H1 (cell line): ENCODE measurements at regions not wholly inside any gene's neighbourhood (a gene's known extent, or its start where the extent isn't known, plus 50 kb on each side); places are given as distances from the start of the nearest gene placed in this dataset.

Experiments
- CTCF ChIA-PET: fragments of 300-600 bp; sonication (Branson Sonifier 250); formaldehyde crosslinking; loops from one replicate; lab custom pipeline; 2021; ENCODE audit not compliant: partially characterized antibody; lab: Charles Lee
- POLR2A ChIA-PET: fragments of 300-600 bp; sonication (Branson Sonifier 250); formaldehyde crosslinking; loops from one replicate; lab custom pipeline; 2021; ENCODE audit warnings: inconsistent platforms; ENCODE audit not compliant: partially characterized antibody; lab: Charles Lee
- DNase-seq, 2 experiments: peaks; one replicate each; pipeline versions ENCODE4 v3.0.0 to v3.0.0-alpha.2; 2010 to 2022; ENCODE audit warnings: low spot score in 2 of 2, low read depth in 1 of 2, mixed read lengths in 1 of 2
- FAIRE-seq: peaks from 2 replicates; lab custom pipeline; 2011; peaks lifted over from hg19 to GRCh38; lab: Jason Lieb, UNC
- H2AFZ ChIP-seq: 2 replicates; pipeline ENCODE4 v1.8.1; 2012; ENCODE audit warnings: low read length, inconsistent platforms
- H2AK5ac ChIP-seq: 2 replicates; pipeline ENCODE4 v1.6.1; 2013; ENCODE audit warnings: low read depth, low read length
- H2BK120ac ChIP-seq: replicated peaks from 2 replicates; pipeline ENCODE3; 2013; ENCODE audit warnings: low read depth, low read length, inconsistent platforms
- H2BK12ac ChIP-seq: 2 replicates; pipeline ENCODE4 v1.6.1; 2013; ENCODE audit warnings: low read depth, low read length
- H2BK15ac ChIP-seq: 2 replicates; pipeline ENCODE4 v1.6.1; 2013; ENCODE audit warnings: low read length
- H2BK20ac ChIP-seq: 2 replicates; pipeline ENCODE4 v1.6.1; 2013; ENCODE audit warnings: low read length
- H2BK5ac ChIP-seq: 2 replicates; pipeline ENCODE4 v1.6.1; 2013; ENCODE audit warnings: low read depth, low read length
- H3K14ac ChIP-seq: 2 replicates; pipeline ENCODE4 v1.6.1; 2013; ENCODE audit warnings: inconsistent platforms; ENCODE audit not compliant: insufficient read length
- H3K18ac ChIP-seq: 2 replicates; pipeline ENCODE4 v1.6.1; 2013; ENCODE audit warnings: low read length; ENCODE audit errors: extremely low read depth
- H3K23ac ChIP-seq: 2 replicates; pipeline ENCODE4 v1.6.1; 2013; ENCODE audit warnings: inconsistent platforms; ENCODE audit not compliant: insufficient read length
- H3K23me2 ChIP-seq: 2 replicates; pipeline ENCODE4 v1.6.1; 2013; ENCODE audit warnings: low read depth, low read length
- H3K27ac ChIP-seq: 2 replicates; pipeline ENCODE4 v1.6.1; 2011; ENCODE audit warnings: low read depth, low read length, inconsistent platforms
- H3K27me3 ChIP-seq, 4 experiments: replicated peaks in 1 of 4; 1 replicate in 1 of 4; 2 replicates in 3 of 4; pipeline versions ENCODE4 v1.6.1 to v1.8.1; 2011 to 2013; ENCODE audit warnings: low read length in 3 of 4, mild to moderate bottlenecking in 3 of 4, inconsistent platforms in 2 of 4, mixed read lengths in 2 of 4, moderate library complexity in 1 of 4; ENCODE audit not compliant: control insufficient read depth in 3 of 4, insufficient read depth in 3 of 4; ENCODE audit errors: extremely low read depth in 1 of 4
- H3K36me3 ChIP-seq, 4 experiments: 2 replicates each; pipeline versions ENCODE4 v1.6.1 to v1.8.1; 2011 to 2013; ENCODE audit warnings: mild to moderate bottlenecking in 4 of 4, low read length in 3 of 4, moderate library complexity in 2 of 4, control low read depth in 1 of 4, inconsistent platforms in 1 of 4; ENCODE audit not compliant: insufficient read depth in 4 of 4, control insufficient read depth in 2 of 4
- H3K4ac ChIP-seq: replicated peaks from 2 replicates; pipeline ENCODE3; 2013; ENCODE audit warnings: low read length, low read depth, mixed read lengths, inconsistent platforms; ENCODE audit not compliant: insufficient read length
- H3K4me1 ChIP-seq, 4 experiments: replicated peaks in 1 of 4; 1 replicate in 1 of 4; 2 replicates in 3 of 4; pipeline versions ENCODE4 v1.6.1 to v1.8.1; 2011 to 2013; ENCODE audit warnings: low read length in 3 of 4, inconsistent platforms in 2 of 4, mixed read lengths in 1 of 4; ENCODE audit not compliant: insufficient read depth in 4 of 4, control insufficient read depth in 3 of 4
- H3K4me2 ChIP-seq, 2 experiments: 2 replicates each; pipeline versions ENCODE4 v1.6.1 to v1.8.1; 2011 to 2013; ENCODE audit warnings: low read depth in 2 of 2, low read length in 2 of 2, control low read depth in 1 of 2, inconsistent platforms in 1 of 2, mild to moderate bottlenecking in 1 of 2; ENCODE audit not compliant: insufficient read depth in 1 of 2
- H3K4me3 ChIP-seq, 4 experiments: fragments of 200-600, 300-600 bp in 1 of 4; sonication (generic), shearing (Covaris generic), sonication (Bioruptor Twin) in 1 of 4; 2 replicates each; pipeline versions ENCODE4 v1.5.1 to v1.8.1; 2011 to 2016; ENCODE audit warnings: low read length in 4 of 4, low read depth in 3 of 4, control low read depth in 2 of 4, inconsistent platforms in 2 of 4, mild to moderate bottlenecking in 2 of 4, mixed read lengths in 1 of 4, moderate library complexity in 1 of 4; ENCODE audit not compliant: insufficient read depth in 2 of 4; ENCODE audit errors: extremely low read depth in 1 of 4
- H3K56ac ChIP-seq: replicated peaks from 2 replicates; pipeline ENCODE3; 2013; ENCODE audit warnings: low read depth, mild to moderate bottlenecking, mixed read lengths, low read length, inconsistent platforms; ENCODE audit not compliant: insufficient read length
- H3K79me1 ChIP-seq: 2 replicates; pipeline ENCODE4 v1.6.1; 2013; ENCODE audit warnings: low read depth, low read length, control low read depth
- H3K79me2 ChIP-seq, 2 experiments: 2 replicates each; pipeline versions ENCODE4 v1.6.1 to v1.8.1; 2012 to 2013; ENCODE audit warnings: low read length in 2 of 2, mild to moderate bottlenecking in 2 of 2, inconsistent platforms in 1 of 2; ENCODE audit not compliant: insufficient read depth in 2 of 2, control insufficient read depth in 1 of 2
- H3K9ac ChIP-seq, 4 experiments: replicated peaks in 1 of 4; 1 replicate in 1 of 4; 2 replicates in 3 of 4; pipeline versions ENCODE4 v1.6.1 to v1.8.1; 2011 to 2013; ENCODE audit warnings: low read depth in 3 of 4, low read length in 3 of 4, control low read depth in 2 of 4, mild to moderate bottlenecking in 2 of 4, moderate library complexity in 2 of 4, inconsistent platforms in 1 of 4; ENCODE audit errors: extremely low read depth in 1 of 4
- H3K9me3 ChIP-seq, 2 experiments: 2 replicates each; pipeline versions ENCODE4 v1.6.1 to v1.8.1; 2012 to 2013; ENCODE audit warnings: mild to moderate bottlenecking in 2 of 2, moderate library complexity in 2 of 2, control low read depth in 1 of 2, inconsistent platforms in 1 of 2, low read depth in 1 of 2, low read length in 1 of 2, mixed read lengths in 1 of 2; ENCODE audit not compliant: insufficient read depth in 2 of 2
- H4K20me1 ChIP-seq, 2 experiments: replicated peaks in 1 of 2; 2 replicates each; pipeline versions ENCODE3 to v1.8.1; 2011 to 2013; ENCODE audit warnings: inconsistent platforms in 2 of 2, low read length in 2 of 2, mild to moderate bottlenecking in 1 of 2; ENCODE audit not compliant: insufficient read depth in 2 of 2, control insufficient read depth in 1 of 2
- H4K5ac ChIP-seq: 2 replicates; pipeline ENCODE4 v1.6.1; 2013; ENCODE audit warnings: low read length, low read depth, mixed read lengths, inconsistent platforms; ENCODE audit not compliant: insufficient read length
- H4K8ac ChIP-seq: 2 replicates; pipeline ENCODE4 v1.8.0; 2013; ENCODE audit warnings: mild to moderate bottlenecking, moderate library complexity, low read length, inconsistent platforms; ENCODE audit not compliant: insufficient read depth; ENCODE audit errors: extremely low read depth
- H4K91ac ChIP-seq: replicated peaks from 2 replicates; pipeline ENCODE3; 2013; ENCODE audit warnings: low read length, mixed read lengths, inconsistent platforms; ENCODE audit not compliant: insufficient read length
- CBX8 ChIP-seq: fragments of 300-800, 300-1000 bp; sonication (generic); IDR thresholded peaks from 2 replicates; pipeline ENCODE4 v1.7.1; 2016; ENCODE audit warnings: low read depth, low read length, borderline replicate concordance
- JUND ChIP-seq: IDR thresholded peaks from 2 replicates; pipeline ENCODE4 v1.6.1; 2011; ENCODE audit warnings: mild to moderate bottlenecking, improper control_type of control experiment, low read length
- KDM1A ChIP-seq: fragments of 200-600, 300-600 bp; sonication (generic); IDR thresholded peaks from 2 replicates; pipeline ENCODE4 v1.7.1; 2016; ENCODE audit warnings: mild to moderate bottlenecking, low read length, borderline replicate concordance
- NANOG ChIP-seq: IDR thresholded peaks from 2 replicates; pipeline ENCODE4 v1.6.1; 2011; ENCODE audit warnings: low read length, low read depth, mild to moderate bottlenecking, inconsistent platforms; ENCODE audit not compliant: insufficient read depth, poor library complexity, severe bottlenecking
- NRF1 ChIP-seq: IDR thresholded peaks from 2 replicates; pipeline ENCODE4 v1.6.1; 2011; ENCODE audit warnings: mild to moderate bottlenecking, low read depth, low read length, improper control_type of control experiment
- RBBP5 ChIP-seq: IDR thresholded peaks from 2 replicates; pipeline ENCODE4 v1.7.1; 2012; ENCODE audit warnings: low read depth, mild to moderate bottlenecking, inconsistent platforms, low read length, moderate library complexity, borderline replicate concordance
- RXRA ChIP-seq: IDR thresholded peaks from 2 replicates; pipeline ENCODE4 v1.6.1; 2011; ENCODE audit warnings: low read depth, mild to moderate bottlenecking, low read length, moderate library complexity; ENCODE audit not compliant: insufficient read depth
- TAF1 ChIP-seq: IDR thresholded peaks from 2 replicates; pipeline ENCODE4 v1.6.1; 2011; ENCODE audit warnings: mild to moderate bottlenecking, low read depth, low read length
- TAF7 ChIP-seq: optimal IDR thresholded peaks from 2 replicates; pipeline ENCODE3; 2011; ENCODE audit warnings: low read depth, mild to moderate bottlenecking, inconsistent platforms, low read length, moderate library complexity, borderline replicate concordance
- ZNF274 ChIP-seq: IDR thresholded peaks from 2 replicates; pipeline ENCODE4 v1.7.0; 2012; ENCODE audit warnings: low read length, borderline replicate concordance; ENCODE audit errors: extremely low read depth
- WGBS, 2 experiments: shearing (Covaris generic) in 1 of 2; methylation state at CpG; one replicate each; pipeline versions ENCODE4 v1.1.6 to v1.1.7; 2013 to 2015; ENCODE audit warnings: low lambda C conversion rate in 2 of 2, mixed read lengths in 2 of 2, inconsistent platforms in 1 of 2, low coverage in 1 of 2, missing lambda C conversion rate in 1 of 2; ENCODE audit not compliant: insufficient replicate concordance in 2 of 2, insufficient coverage in 1 of 2, insufficient read length in 1 of 2; ENCODE audit errors: extremely low coverage in 1 of 2, missing lambda C conversion rate in 1 of 2; 5-methylcytosine and 5-hydroxymethylcytosine counted together
- TF ChIP-seq, protein P1 (sequence below): IDR thresholded peaks from 2 replicates; pipeline ENCODE4 v1.6.1; 2011; ENCODE audit warnings: low read depth, mild to moderate bottlenecking, low read length; ENCODE audit not compliant: insufficient read depth

- H3K9ac ChIP-seq, result no peak overlapping the region
- CTCF ChIA-PET, result interaction anchor here (1.4 kb wide), 1 partner anchor 13 kb away, joined by 3 read pairs; no protein-coding TSS in a partner anchor
- H3K9me3 ChIP-seq, result no peaks in the 10 kb centered on the region; a peak in 1 of 4 replicates
- no peak overlapping the region for H2BK120ac ChIP-seq
- no peak overlapping the region for H2BK20ac ChIP-seq
- no peak overlapping the region for H3K23ac ChIP-seq
- 91% methylated on average over 2 of the region's 2 CpGs; no CpG with 5 or more reads in 1 of the 2 experiments for WGBS, 2 experiments
- H3K23me2 ChIP-seq, result no peaks in the 10 kb centered on the region
- H3K18ac ChIP-seq, result no peak overlapping the region
- H3K4ac ChIP-seq, result no peak overlapping the region
- H3K79me2 ChIP-seq, result no peaks in the 10 kb centered on the region
- no peaks in the 10 kb centered on the region for H4K20me1 ChIP-seq
- H3K79me1 ChIP-seq, result no peaks in the 10 kb centered on the region
- H3K27ac ChIP-seq, result no peak overlapping the region
- no peak for FAIRE-seq
- H4K8ac ChIP-seq, result no peak overlapping the region
- H3K56ac ChIP-seq, result no peak overlapping the region
- no peaks in the 10 kb centered on the region for H3K27me3 ChIP-seq
- no peaks in the 10 kb centered on the region for H3K36me3 ChIP-seq
- H4K91ac ChIP-seq, result no peak overlapping the region
- no peak overlapping the region for H2AFZ ChIP-seq
- H2AK5ac ChIP-seq, result no peak overlapping the region
- no peaks in the 10 kb centered on the region for H3K4me1 ChIP-seq
- no peak overlapping the region for H3K4me2 ChIP-seq
- TF ChIP-seq KDM1A (no peak), RXRA (no peak), NRF1 (no peak), ZNF274 (no peak), TAF7 (no peak), JUND (no peak), TAF1 (no peak), NANOG (no peak), CBX8 (no peak), RBBP5 (no peak)
- TF ChIP-seq, protein P1, sequence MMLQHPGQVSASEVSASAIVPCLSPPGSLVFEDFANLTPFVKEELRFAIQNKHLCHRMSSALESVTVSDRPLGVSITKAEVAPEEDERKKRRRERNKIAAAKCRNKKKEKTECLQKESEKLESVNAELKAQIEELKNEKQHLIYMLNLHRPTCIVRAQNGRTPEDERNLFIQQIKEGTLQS, result no peak
- TF ChIP-seq, all 59 proteins: peak for 0
- no peak overlapping the region for H2BK5ac ChIP-seq
- H3K4me3 ChIP-seq, result no peak overlapping the region
- POLR2A ChIA-PET, result no interaction called here
- no peak overlapping the region for H4K5ac ChIP-seq
- no peak overlapping the region for H2BK12ac ChIP-seq
- H2BK15ac ChIP-seq, result no peak overlapping the region
- DNase-seq, result no peak
- H3K14ac ChIP-seq, result no peak overlapping the region
These were observed 269.0 kb upstream of the COL3A1 start for GRCh38 chr2:188705191-188705590.
